ENCODE measurements at regions not wholly inside any gene's neighbourhood (a gene's known extent, or its start where the extent isn't known, plus 50 kb on each side); places are given as distances from the start of the nearest gene placed in this dataset.
"Not testable (repeated sequence)": the region's sequence is repeated elsewhere in the genome, so short reads cannot be mapped to it uniquely, and the experiment has no call there.

GRCh38 chr12:46629331-46630229, 196.2 kb downstream of the SLC38A4 start:
- Histone ChIP-seq H3K36me3 (ENCODE audit: low read depth) (no peaks in the 10 kb centered on the region), H3K4me1 (ENCODE audit: insufficient read depth, poor library complexity, severe bottlenecking) (no peaks in the 10 kb centered on the region), H3K4me3 (ENCODE audit: severe bottlenecking) (no peak overlapping the region), H3K9me3 (ENCODE audit: severe bottlenecking) (no peaks in the 10 kb centered on the region), H3K27ac (ENCODE audit: poor library complexity, severe bottlenecking) (no peak overlapping the region), H3K27me3 (ENCODE audit: insufficient read depth, poor library complexity, severe bottlenecking) (no peaks in the 10 kb centered on the region)
- TF ChIP-seq CTCF (IDR thresholded peaks at IDR 0.05; ENCODE audit: poor library complexity, severe bottlenecking): no peak
- ATAC-seq (ENCODE audit: low read depth): no peak
- DNase-seq (ENCODE audit: low spot score): no peak

DNA sequence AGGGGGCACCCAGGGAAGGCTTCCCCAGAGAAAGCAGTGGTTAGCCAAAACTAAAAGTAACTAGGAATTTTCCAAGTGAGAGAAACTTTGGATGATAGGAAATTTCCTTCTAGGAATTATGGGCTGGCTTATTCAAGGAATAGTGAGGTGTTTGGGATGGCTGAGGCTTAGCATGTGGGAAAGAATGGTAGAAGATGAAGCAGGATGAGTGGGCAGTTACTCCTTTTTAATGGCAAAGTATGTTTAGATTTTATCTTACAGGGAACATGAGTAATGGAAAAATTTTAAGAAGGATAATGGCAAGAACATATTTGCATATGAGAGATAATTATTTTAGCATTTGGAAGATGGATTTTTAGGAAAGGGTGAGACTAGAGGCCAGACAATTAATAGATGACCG, 197.6 kb downstream of the SLC38A4 start:
- Histone ChIP-seq H3K36me3 (ENCODE audit: low read depth) (no peaks in the 10 kb centered on the region), H3K4me1 (ENCODE audit: insufficient read depth, poor library complexity, severe bottlenecking) (no peaks in the 10 kb centered on the region), H3K27ac (ENCODE audit: poor library complexity, severe bottlenecking) (no peak overlapping the region), H3K9me3 (ENCODE audit: severe bottlenecking) (no peaks in the 10 kb centered on the region), H3K27me3 (ENCODE audit: insufficient read depth, poor library complexity, severe bottlenecking) (no peaks in the 10 kb centered on the region), H3K4me3 (ENCODE audit: severe bottlenecking) (no peak overlapping the region)
- DNase-seq (ENCODE audit: low spot score) (no peak), ATAC-seq (ENCODE audit: low read depth) (no peak)
- no peak for TF ChIP-seq CTCF (IDR thresholded peaks at IDR 0.05; ENCODE audit: poor library complexity, severe bottlenecking)

- ATAC-seq (ENCODE audit: low read depth): no peak
- no peak for DNase-seq (ENCODE audit: low spot score)
- H3K27me3 ChIP-seq (ENCODE audit: insufficient read depth, poor library complexity, severe bottlenecking): no peaks in the 10 kb centered on the region
Measured at GRCh38 chr12:46627686-46628085, 198.1 kb downstream of the SLC38A4 start.

DNA sequence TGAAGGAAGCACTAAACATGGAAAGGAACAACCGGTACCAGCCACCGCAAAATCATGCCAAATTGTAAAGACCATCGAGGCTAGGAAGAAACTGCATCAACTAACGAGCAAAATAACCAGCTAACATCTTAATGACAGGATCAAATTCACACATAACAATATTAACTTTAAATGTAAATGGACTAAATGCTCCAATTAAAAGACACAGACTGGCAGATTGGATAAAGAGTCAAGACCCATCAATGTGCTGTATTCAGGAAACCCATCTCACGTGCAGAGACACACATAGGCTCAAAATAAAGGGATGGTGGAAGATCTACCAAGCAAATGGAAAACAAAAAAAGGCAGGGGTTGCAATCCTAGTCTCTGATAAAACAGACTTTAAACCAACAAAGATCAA, 206.3 kb downstream of the SLC38A4 start:
- H3K4me3 ChIP-seq (ENCODE audit: severe bottlenecking); H3K9me3 ChIP-seq (ENCODE audit: severe bottlenecking); H3K36me3 ChIP-seq (ENCODE audit: low read depth); H3K4me1 ChIP-seq (ENCODE audit: insufficient read depth, poor library complexity, severe bottlenecking); ATAC-seq (ENCODE audit: low read depth); H3K27ac ChIP-seq (ENCODE audit: poor library complexity, severe bottlenecking); DNase-seq (ENCODE audit: low spot score); H3K27me3 ChIP-seq (ENCODE audit: insufficient read depth, poor library complexity, severe bottlenecking): not testable (repeated sequence)

More at GRCh38 chr12:46627686-46628085, 198.1 kb downstream of the SLC38A4 start:
- TF ChIP-seq CTCF (IDR thresholded peaks at IDR 0.05; ENCODE audit: poor library complexity, severe bottlenecking): no peak
- H3K27ac ChIP-seq (ENCODE audit: poor library complexity, severe bottlenecking): no peak overlapping the region
- no peaks in the 10 kb centered on the region for H3K9me3 ChIP-seq (ENCODE audit: severe bottlenecking)
- no peak overlapping the region for H3K4me3 ChIP-seq (ENCODE audit: severe bottlenecking)
- H3K36me3 ChIP-seq (ENCODE audit: low read depth): no peaks in the 10 kb centered on the region
- no peaks in the 10 kb centered on the region for H3K4me1 ChIP-seq (ENCODE audit: insufficient read depth, poor library complexity, severe bottlenecking)

DNA sequence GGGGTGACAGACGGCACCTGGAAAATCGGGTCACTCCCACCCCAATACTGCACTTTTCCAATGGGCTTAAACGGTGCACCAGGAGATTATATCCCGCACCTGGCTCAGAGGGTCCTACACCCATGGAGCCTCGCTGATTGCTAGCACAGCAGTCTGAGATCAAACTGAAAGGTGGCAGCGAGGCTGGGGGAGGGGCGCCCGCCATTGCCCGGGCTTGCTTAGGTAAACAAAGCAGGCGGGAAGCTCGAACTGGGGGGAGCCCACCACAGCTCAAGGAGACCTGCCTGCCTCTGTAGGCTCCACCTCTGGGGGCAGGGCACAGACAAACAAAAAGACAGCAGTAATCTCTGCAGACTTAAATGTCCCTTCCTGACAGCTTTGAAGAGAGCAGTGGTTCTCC, 208.1 kb downstream of the SLC38A4 start:
- ATAC-seq (ENCODE audit: low read depth); H3K27ac ChIP-seq (ENCODE audit: poor library complexity, severe bottlenecking); H3K4me3 ChIP-seq (ENCODE audit: severe bottlenecking); H3K9me3 ChIP-seq (ENCODE audit: severe bottlenecking); H3K27me3 ChIP-seq (ENCODE audit: insufficient read depth, poor library complexity, severe bottlenecking); H3K36me3 ChIP-seq (ENCODE audit: low read depth); H3K4me1 ChIP-seq (ENCODE audit: insufficient read depth, poor library complexity, severe bottlenecking); DNase-seq (ENCODE audit: low spot score): not testable (repeated sequence)

GRCh38 chr12:46617167-46617566, 208.6 kb downstream of the SLC38A4 start:
- DNase-seq (ENCODE audit: low spot score) (no peak), ATAC-seq (ENCODE audit: low read depth) (no peak)
- no peaks in the 10 kb centered on the region for H3K36me3 ChIP-seq (ENCODE audit: low read depth)
- no peaks in the 10 kb centered on the region for H3K4me1 ChIP-seq (ENCODE audit: insufficient read depth, poor library complexity, severe bottlenecking)
- no peaks in the 10 kb centered on the region for H3K27me3 ChIP-seq (ENCODE audit: insufficient read depth, poor library complexity, severe bottlenecking)
- H3K9me3 ChIP-seq (ENCODE audit: severe bottlenecking): peaks cover 1% of the 10 kb centered on the region
- H3K4me3 ChIP-seq (ENCODE audit: severe bottlenecking): no peak overlapping the region
- no peak for TF ChIP-seq CTCF (IDR thresholded peaks at IDR 0.05; ENCODE audit: poor library complexity, severe bottlenecking)
- H3K27ac ChIP-seq (ENCODE audit: poor library complexity, severe bottlenecking): no peak overlapping the region

Measured in RWPE2 (cell line).